ENCODE measurements at regions not wholly inside any gene's neighbourhood (a gene's known extent, or its start where the extent isn't known, plus 50 kb on each side); places are given as distances from the start of the nearest gene placed in this dataset.

GRCh38 chr6:90386399-90387382, 90.0 kb upstream of the BACH2 start:
- no peak for TF ChIP-seq CTCF (IDR thresholded peaks at IDR 0.05; ENCODE audit: insufficient read depth, low read length, poor library complexity, severe bottlenecking)
- H3K36me3 ChIP-seq (ENCODE audit: control insufficient read depth, insufficient read depth, low read length): no peaks in the 10 kb centered on the region
- no peak for DNase-seq (ENCODE audit: low read depth)
- H3K4me3 ChIP-seq (ENCODE audit: low read depth, low read length): no peak overlapping the region
- H3K27me3 ChIP-seq (ENCODE audit: control insufficient read depth, insufficient read depth, low read length): no peaks in the 10 kb centered on the region

GRCh38 chr6:90385759-90386313, 89.2 kb upstream of the BACH2 start:
- Histone ChIP-seq H3K36me3 (ENCODE audit: control insufficient read depth, insufficient read depth, low read length) (no peaks in the 10 kb centered on the region), H3K4me3 (ENCODE audit: low read depth, low read length) (no peak overlapping the region), H3K27me3 (ENCODE audit: control insufficient read depth, insufficient read depth, low read length) (no peaks in the 10 kb centered on the region)
- no peak for DNase-seq (ENCODE audit: low read depth)
- TF ChIP-seq CTCF (IDR thresholded peaks at IDR 0.05; ENCODE audit: insufficient read depth, low read length, poor library complexity, severe bottlenecking): no peak

GRCh38 chr6:90384720-90385119, 88.1 kb upstream of the BACH2 start:
- no peak for TF ChIP-seq CTCF (IDR thresholded peaks at IDR 0.05; ENCODE audit: insufficient read depth, low read length, poor library complexity, severe bottlenecking)
- DNase-seq (ENCODE audit: low read depth): no peak
- H3K4me3 ChIP-seq (ENCODE audit: low read depth, low read length): no peak overlapping the region

GRCh38 chr6:90383196-90383822, 86.7 kb upstream of the BACH2 start:
- DNase-seq (ENCODE audit: low read depth): no peak
- no peak overlapping the region for H3K4me3 ChIP-seq (ENCODE audit: low read depth, low read length)
- no peak for TF ChIP-seq CTCF (IDR thresholded peaks at IDR 0.05; ENCODE audit: insufficient read depth, low read length, poor library complexity, severe bottlenecking)
- H3K36me3 ChIP-seq (ENCODE audit: control insufficient read depth, insufficient read depth, low read length): no peaks in the 10 kb centered on the region
- no peaks in the 10 kb centered on the region for H3K27me3 ChIP-seq (ENCODE audit: control insufficient read depth, insufficient read depth, low read length)

More at GRCh38 chr6:90384720-90385119, 88.1 kb upstream of the BACH2 start:
- no peaks in the 10 kb centered on the region for H3K36me3 ChIP-seq (ENCODE audit: control insufficient read depth, insufficient read depth, low read length)
- no peaks in the 10 kb centered on the region for H3K27me3 ChIP-seq (ENCODE audit: control insufficient read depth, insufficient read depth, low read length)

- no peak overlapping the region for H3K4me3 ChIP-seq (ENCODE audit: low read depth, low read length)
- H3K27me3 ChIP-seq (ENCODE audit: control insufficient read depth, insufficient read depth, low read length): no peaks in the 10 kb centered on the region
- no peak for DNase-seq (ENCODE audit: low read depth)
- no peaks in the 10 kb centered on the region for H3K36me3 ChIP-seq (ENCODE audit: control insufficient read depth, insufficient read depth, low read length)
- no peak for TF ChIP-seq CTCF (IDR thresholded peaks at IDR 0.05; ENCODE audit: insufficient read depth, low read length, poor library complexity, severe bottlenecking)
Measured at GRCh38 chr6:90382760-90383159, 86.1 kb upstream of the BACH2 start.

Data from kidney epithelial cell (primary cell).